CD14-positive monocyte (primary cell): ENCODE measurements at regions not wholly inside any gene's neighbourhood (a gene's known extent, or its start where the extent isn't known, plus 50 kb on each side); places are given as distances from the start of the nearest gene placed in this dataset.

Experiments
- DNase-seq, 3 donors: peaks; one replicate each; pipeline ENCODE4 v3.0.0-alpha.2; 2011 to 2022
- H2AFZ ChIP-seq: 2 replicates; pipeline ENCODE4 v1.6.0; 2012; ENCODE audit warnings: mild to moderate bottlenecking, low read depth, low read length, inconsistent platforms; ENCODE audit not compliant: insufficient read depth, poor library complexity, severe bottlenecking
- H3K27ac ChIP-seq, 2 donors: 1 replicate in 1 of 2; 2 replicates in 1 of 2; pipeline ENCODE4 v1.5.1; 2012 to 2013; ENCODE audit warnings: low read length in 2 of 2, control low read depth in 1 of 2, inconsistent platforms in 1 of 2, low read depth in 1 of 2, mild to moderate bottlenecking in 1 of 2
- H3K27me3 ChIP-seq, 2 donors: one replicate each; pipeline versions ENCODE4 v1.6.0 to v1.6.1; 2011 to 2013; ENCODE audit warnings: low read length in 2 of 2; ENCODE audit not compliant: control insufficient read depth in 2 of 2, insufficient read depth in 2 of 2
- H3K36me3 ChIP-seq, 2 donors: replicated peaks in 1 of 2; 1 replicate in 1 of 2; 2 replicates in 1 of 2; pipeline versions ENCODE4 v1.5.1 to v1.6.1; 2012 to 2013; ENCODE audit warnings: low read length in 2 of 2, control low read depth in 1 of 2, inconsistent platforms in 1 of 2, mild to moderate bottlenecking in 1 of 2; ENCODE audit not compliant: insufficient read depth in 2 of 2, control insufficient read depth in 1 of 2
- H3K4me1 ChIP-seq, 2 donors: 1 replicate in 1 of 2; 2 replicates in 1 of 2; pipeline versions ENCODE4 v1.5.1 to v1.6.1; 2012 to 2013; ENCODE audit warnings: low read length in 2 of 2, control low read depth in 1 of 2, inconsistent platforms in 1 of 2, mild to moderate bottlenecking in 1 of 2, moderate library complexity in 1 of 2; ENCODE audit not compliant: insufficient read depth in 2 of 2, control insufficient read depth in 1 of 2
- H3K4me2 ChIP-seq: replicated peaks from 2 replicates; pipeline ENCODE3; 2012; ENCODE audit warnings: low read length, moderate library complexity, mild to moderate bottlenecking; ENCODE audit not compliant: poor library complexity, severe bottlenecking; ENCODE audit errors: extremely low read depth
- H3K4me3 ChIP-seq, 3 experiments: fragments of 200-600 bp in 1 of 3; sonication (generic) in 1 of 3; replicated peaks in 1 of 3; 1 replicate in 2 of 3; 2 replicates in 1 of 3; pipeline ENCODE4 v1.5.1; 2011 to 2013; ENCODE audit warnings: low read length in 3 of 3, mild to moderate bottlenecking in 3 of 3, control low read depth in 2 of 3, low read depth in 2 of 3, inconsistent platforms in 1 of 3, moderate library complexity in 1 of 3
- H3K79me2 ChIP-seq: 2 replicates; pipeline ENCODE4 v1.6.0; 2012; ENCODE audit warnings: mild to moderate bottlenecking, control low read depth, inconsistent platforms, low read length, moderate library complexity; ENCODE audit not compliant: insufficient read depth
- H3K9ac ChIP-seq: 2 replicates; pipeline ENCODE4 v1.6.0; 2017; ENCODE audit warnings: low read length, mild to moderate bottlenecking; ENCODE audit not compliant: insufficient read depth, poor library complexity, severe bottlenecking
- H3K9me3 ChIP-seq, 2 donors: replicated peaks in 1 of 2; 1 replicate in 1 of 2; 2 replicates in 1 of 2; pipeline versions ENCODE4 v1.5.1 to v1.6.1; 2012 to 2013; ENCODE audit warnings: low read length in 2 of 2, control low read depth in 1 of 2; ENCODE audit not compliant: control insufficient read depth in 1 of 2, insufficient read depth in 1 of 2
- H4K20me1 ChIP-seq: 2 replicates; pipeline ENCODE4 v1.6.0; 2012; ENCODE audit warnings: mild to moderate bottlenecking, low read length, control low read depth, moderate library complexity; ENCODE audit not compliant: insufficient read depth
- H3K27ac Mint-ChIP-seq, 7 donors: one replicate each; pipeline ENCODE4 v1.8.0; 2020; ENCODE audit warnings: mild to moderate bottlenecking in 7 of 7, mixed read lengths in 7 of 7, moderate library complexity in 6 of 7, inconsistent platforms in 2 of 7
- H3K27me3 Mint-ChIP-seq, 3 donors: one replicate each; pipeline ENCODE4 v1.8.0; 2021 to 2022; ENCODE audit warnings: low read depth in 3 of 3, mild to moderate bottlenecking in 3 of 3, mixed read lengths in 3 of 3, moderate library complexity in 3 of 3, inconsistent platforms in 1 of 3
- H3K36me3 Mint-ChIP-seq, 2 donors: one replicate each; pipeline ENCODE4 v1.8.0; 2020; ENCODE audit warnings: mixed read lengths in 2 of 2, inconsistent platforms in 1 of 2, mild to moderate bottlenecking in 1 of 2
- H3K4me1 Mint-ChIP-seq: one replicate; pipeline ENCODE4 v1.8.0; 2020; ENCODE audit warnings: mild to moderate bottlenecking, mixed read lengths
- H3K4me3 Mint-ChIP-seq, 2 donors: one replicate each; pipeline ENCODE4 v1.8.0; 2020; ENCODE audit warnings: mild to moderate bottlenecking in 2 of 2, mixed read lengths in 2 of 2, moderate library complexity in 1 of 2
- H3K9me3 Mint-ChIP-seq, 7 donors: one replicate each; pipeline ENCODE4 v1.8.0; 2020 to 2022; ENCODE audit warnings: mixed read lengths in 7 of 7, mild to moderate bottlenecking in 6 of 7, moderate library complexity in 6 of 7, inconsistent platforms in 2 of 7
- WGBS: methylation state at CpG from one replicate; pipeline ENCODE4 v1.1.5; 2013; ENCODE audit warnings: missing lambda C conversion rate; ENCODE audit not compliant: insufficient coverage; 5-methylcytosine and 5-hydroxymethylcytosine counted together
- intact Hi-C, 2 donors: fragments of 100-400 bp; cut with micrococcal nuclease; formaldehyde crosslinking; loops; one replicate each; pipeline versions ENCODE4 v1.15.0 to v1.15.1; 2023
- TF ChIP-seq, protein P1 (sequence below): fragments of 200-600 bp; IDR thresholded peaks from one replicate; pipeline ENCODE4 v1.8.0; 2022; ENCODE audit warnings: antibody characterized with exemption, mild to moderate bottlenecking

DNA sequence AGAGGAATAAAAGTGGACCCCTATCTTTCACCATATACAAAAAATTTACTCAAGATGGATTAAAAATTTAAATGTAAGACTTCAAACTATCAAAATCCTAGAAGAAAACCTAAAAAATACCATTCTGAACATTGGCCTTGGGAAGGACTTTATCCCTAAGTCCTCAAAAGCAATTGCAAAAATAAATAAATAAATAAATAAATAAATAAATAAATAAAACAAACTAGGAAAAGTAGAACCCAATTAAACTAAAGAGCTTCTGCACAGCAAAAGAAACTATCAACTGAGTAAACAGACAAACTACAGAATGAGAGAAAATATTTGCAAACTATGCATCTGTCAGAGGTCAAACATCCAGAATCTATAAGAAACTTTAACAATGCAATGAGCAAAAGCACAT is 874.9 kb upstream of the PCDH20 start:
- no peaks in the 10 kb centered on the region for H3K36me3 Mint-ChIP-seq
- no peaks in the 10 kb centered on the region for H3K4me1 Mint-ChIP-seq
- Histone ChIP-seq H3K79me2 (no peaks in the 10 kb centered on the region), H3K36me3 (no peaks in the 10 kb centered on the region), H3K9ac (no peak overlapping the region), H4K20me1 (no peaks in the 10 kb centered on the region), H3K4me3 (no peak overlapping the region), H3K27ac (no peak overlapping the region), H3K4me2 (no peak overlapping the region), H3K9me3 (no peaks in the 10 kb centered on the region), H3K4me1 (no peaks in the 10 kb centered on the region), H2AFZ (no peak overlapping the region), H3K27me3 (no peaks in the 10 kb centered on the region)
- H3K27ac Mint-ChIP-seq = no peak overlapping the region
- no peaks in the 10 kb centered on the region for H3K27me3 Mint-ChIP-seq
- TF ChIP-seq, protein P1, sequence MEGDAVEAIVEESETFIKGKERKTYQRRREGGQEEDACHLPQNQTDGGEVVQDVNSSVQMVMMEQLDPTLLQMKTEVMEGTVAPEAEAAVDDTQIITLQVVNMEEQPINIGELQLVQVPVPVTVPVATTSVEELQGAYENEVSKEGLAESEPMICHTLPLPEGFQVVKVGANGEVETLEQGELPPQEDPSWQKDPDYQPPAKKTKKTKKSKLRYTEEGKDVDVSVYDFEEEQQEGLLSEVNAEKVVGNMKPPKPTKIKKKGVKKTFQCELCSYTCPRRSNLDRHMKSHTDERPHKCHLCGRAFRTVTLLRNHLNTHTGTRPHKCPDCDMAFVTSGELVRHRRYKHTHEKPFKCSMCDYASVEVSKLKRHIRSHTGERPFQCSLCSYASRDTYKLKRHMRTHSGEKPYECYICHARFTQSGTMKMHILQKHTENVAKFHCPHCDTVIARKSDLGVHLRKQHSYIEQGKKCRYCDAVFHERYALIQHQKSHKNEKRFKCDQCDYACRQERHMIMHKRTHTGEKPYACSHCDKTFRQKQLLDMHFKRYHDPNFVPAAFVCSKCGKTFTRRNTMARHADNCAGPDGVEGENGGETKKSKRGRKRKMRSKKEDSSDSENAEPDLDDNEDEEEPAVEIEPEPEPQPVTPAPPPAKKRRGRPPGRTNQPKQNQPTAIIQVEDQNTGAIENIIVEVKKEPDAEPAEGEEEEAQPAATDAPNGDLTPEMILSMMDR = no peak
- intact Hi-C loops = no loop called here
- H3K4me3 Mint-ChIP-seq = no peak overlapping the region
- DNase-seq = no peak
- H3K9me3 Mint-ChIP-seq = peaks cover 0 to 2% (median 0%) of the 10 kb centered on the region in 7 donors

DNA sequence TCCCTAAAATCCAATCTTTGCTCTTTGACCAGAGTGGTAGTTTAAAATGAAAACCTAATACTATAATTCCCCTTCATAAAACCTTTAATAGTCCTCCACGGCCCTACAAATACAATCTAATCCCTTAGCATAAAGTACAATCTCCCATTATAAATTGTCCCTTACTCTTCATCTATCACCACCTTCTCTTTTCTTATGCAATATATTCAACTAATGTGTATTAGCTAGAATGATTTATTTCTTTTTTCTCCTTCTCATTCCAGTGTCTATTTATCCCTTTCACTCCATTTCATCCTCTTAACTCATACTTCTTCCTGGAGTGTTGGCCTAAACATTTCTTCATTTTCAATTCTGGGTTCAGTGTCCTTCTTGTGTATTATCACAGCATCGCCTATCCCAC is 872.1 kb upstream of the PCDH20 start:
- H3K4me1 Mint-ChIP-seq = no peaks in the 10 kb centered on the region
- TF ChIP-seq, protein P1 = no peak
- H3K27me3 Mint-ChIP-seq = no peaks in the 10 kb centered on the region
- intact Hi-C loops = no loop called here
- Histone ChIP-seq H3K27me3 (no peaks in the 10 kb centered on the region), H3K79me2 (no peaks in the 10 kb centered on the region), H3K9me3 (peaks cover 0 to 7% of the 10 kb centered on the region in 2 donors), H3K27ac (no peak overlapping the region), H2AFZ (no peak overlapping the region), H3K4me1 (no peaks in the 10 kb centered on the region), H3K9ac (no peak overlapping the region), H3K36me3 (no peaks in the 10 kb centered on the region), H4K20me1 (no peaks in the 10 kb centered on the region), H3K4me3 (no peak overlapping the region), H3K4me2 (no peak overlapping the region)
- H3K9me3 Mint-ChIP-seq = peaks cover 0 to 6% (median 0%) of the 10 kb centered on the region in 7 donors
- H3K36me3 Mint-ChIP-seq = no peaks in the 10 kb centered on the region
- DNase-seq = no peak
- H3K27ac Mint-ChIP-seq = no peak overlapping the region
- no CpG with 5 or more reads among the region's 2 CpGs for WGBS
- no peak overlapping the region for H3K4me3 Mint-ChIP-seq
